Large intestine (tissue), 3 donors: ENCODE measurements at regions not wholly inside any gene's neighbourhood (a gene's known extent, or its start where the extent isn't known, plus 50 kb on each side); places are given as distances from the start of the nearest gene placed in this dataset.

Source experiments
- DNase-seq, 2 donors: peaks; one replicate each; pipeline versions ENCODE4 v3.0.0 to v3.0.0-alpha.2; 2013
- H3K27ac ChIP-seq: one replicate; pipeline ENCODE4 v1.5.1; 2013; ENCODE audit warnings: low read length
- H3K27me3 ChIP-seq: 2 replicates; pipeline ENCODE4 v1.6.1; 2013; ENCODE audit warnings: low read length; ENCODE audit not compliant: control insufficient read depth, insufficient read depth
- H3K36me3 ChIP-seq: 2 replicates; pipeline ENCODE4 v1.6.1; 2013; ENCODE audit warnings: low read length; ENCODE audit not compliant: control insufficient read depth, insufficient read depth
- H3K4me1 ChIP-seq: one replicate; pipeline ENCODE4 v1.6.1; 2013; ENCODE audit warnings: low read length; ENCODE audit not compliant: control insufficient read depth, insufficient read depth
- H3K4me3 ChIP-seq: one replicate; pipeline ENCODE4 v1.5.1; 2013; ENCODE audit warnings: low read length
- H3K9me3 ChIP-seq: one replicate; pipeline ENCODE4 v1.6.1; 2013; ENCODE audit warnings: mild to moderate bottlenecking, low read depth, low read length, moderate library complexity; ENCODE audit not compliant: control insufficient read depth
- WGBS: methylation state at CpG from one replicate; pipeline ENCODE4 v1.1.5; 2013; ENCODE audit warnings: low lambda C conversion rate; ENCODE audit not compliant: insufficient coverage; 5-methylcytosine and 5-hydroxymethylcytosine counted together

DNA sequence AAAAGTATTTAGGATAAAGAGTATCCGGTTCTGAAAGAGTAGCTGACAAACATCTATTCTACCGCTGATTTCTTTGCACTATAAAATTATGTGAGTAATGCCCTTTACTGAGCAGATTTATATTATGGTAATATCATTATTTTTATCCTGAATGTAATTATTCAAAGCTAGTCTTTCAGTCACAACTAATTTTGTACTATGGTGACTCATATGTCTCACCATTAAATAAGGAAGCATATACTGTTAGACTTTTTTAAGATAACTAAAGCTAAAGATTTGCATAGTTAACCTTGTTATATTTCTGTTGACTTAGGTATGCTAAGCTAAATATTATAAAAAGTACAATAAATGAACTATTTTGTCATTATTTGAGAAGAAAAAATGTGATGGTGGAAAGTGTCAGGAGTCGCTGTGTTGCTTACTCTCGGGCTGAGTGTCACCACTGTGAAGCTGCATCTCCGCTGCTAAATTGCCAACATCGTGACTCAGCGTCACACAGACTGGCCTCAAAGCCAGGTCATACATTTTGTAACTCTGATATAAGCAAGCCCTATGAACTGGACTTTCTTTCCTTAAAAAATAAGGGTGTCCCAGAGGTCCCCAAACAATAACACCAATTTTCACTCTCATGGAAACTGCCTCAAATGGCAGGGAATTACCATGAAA, 69.1 kb upstream of the SSTR1 start:
- DNase-seq: no peak
- Histone ChIP-seq H3K27ac (no peak overlapping the region), H3K9me3 (no peaks in the 10 kb centered on the region), H3K36me3 (no peaks in the 10 kb centered on the region), H3K27me3 (no peaks in the 10 kb centered on the region), H3K4me3 (no peak overlapping the region), H3K4me1 (no peaks in the 10 kb centered on the region)
- WGBS: 60% methylated on average over 1 of the region's 7 CpGs

- Histone ChIP-seq H3K27me3 (no peaks in the 10 kb centered on the region), H3K4me1 (no peaks in the 10 kb centered on the region), H3K4me3 (no peak overlapping the region), H3K9me3 (no peaks in the 10 kb centered on the region), H3K36me3 (no peaks in the 10 kb centered on the region), H3K27ac (no peak overlapping the region)
- DNase-seq: no peak
- WGBS: no CpG with 5 or more reads among the region's 2 CpGs
These were observed 67.8 kb upstream of the SSTR1 start for GRCh38 chr14:38139926-38140325.

GRCh38 chr14:38143170-38143569, 64.5 kb upstream of the SSTR1 start:
- no peaks in the 10 kb centered on the region for H3K36me3 ChIP-seq
- no peaks in the 10 kb centered on the region for H3K9me3 ChIP-seq
- no peaks in the 10 kb centered on the region for H3K27me3 ChIP-seq
- H3K4me3 ChIP-seq: no peak overlapping the region
- H3K27ac ChIP-seq: no peak overlapping the region
- no peak for DNase-seq
- WGBS: 83% methylated on average over 1 of the region's 4 CpGs
- no peaks in the 10 kb centered on the region for H3K4me1 ChIP-seq

DNA sequence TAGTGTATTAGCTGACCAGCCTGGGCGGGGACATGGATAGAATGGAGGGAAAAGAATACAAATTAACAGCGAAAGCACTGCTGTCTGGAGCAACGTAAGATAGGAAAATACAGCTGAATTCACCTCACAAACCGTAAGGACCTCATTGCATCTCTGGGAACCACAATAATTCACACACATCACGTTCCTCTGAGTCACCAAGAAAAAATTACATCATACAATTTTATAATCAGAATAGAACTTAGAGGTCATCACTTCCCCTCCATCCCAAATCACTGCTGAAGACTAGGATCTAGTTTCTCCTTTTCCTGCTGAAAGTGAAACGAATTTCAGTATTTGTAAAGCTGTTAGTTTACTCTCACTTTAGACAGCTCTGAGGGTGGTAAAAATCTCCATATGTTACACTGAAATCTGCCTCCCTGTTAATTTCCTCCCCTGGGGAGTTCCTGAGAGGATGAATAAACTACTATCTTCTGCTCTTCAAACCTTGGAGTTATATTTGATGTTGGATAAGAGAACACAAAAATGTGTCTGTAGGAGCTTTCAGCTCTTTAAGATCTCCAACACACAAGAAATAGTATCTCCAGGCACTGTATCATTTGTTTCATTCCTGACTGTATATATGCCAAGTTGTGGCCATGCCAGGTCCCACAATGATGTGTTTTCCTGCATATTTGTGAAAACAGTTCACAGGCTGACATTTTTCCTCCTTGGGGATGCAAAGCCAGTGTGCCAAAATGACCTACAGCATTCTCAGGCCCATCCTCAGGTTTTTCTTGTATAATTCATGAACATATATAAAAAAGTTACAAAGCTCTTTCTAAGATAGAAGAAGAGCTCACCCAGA, 63.8 kb upstream of the SSTR1 start:
- no peak overlapping the region for H3K27ac ChIP-seq
- H3K4me3 ChIP-seq: no peak overlapping the region
- DNase-seq: no peak
- 60% methylated on average over 1 of the region's 6 CpGs for WGBS
- H3K9me3 ChIP-seq: no peaks in the 10 kb centered on the region
- H3K36me3 ChIP-seq: no peaks in the 10 kb centered on the region
- no peaks in the 10 kb centered on the region for H3K4me1 ChIP-seq
- no peaks in the 10 kb centered on the region for H3K27me3 ChIP-seq

DNA sequence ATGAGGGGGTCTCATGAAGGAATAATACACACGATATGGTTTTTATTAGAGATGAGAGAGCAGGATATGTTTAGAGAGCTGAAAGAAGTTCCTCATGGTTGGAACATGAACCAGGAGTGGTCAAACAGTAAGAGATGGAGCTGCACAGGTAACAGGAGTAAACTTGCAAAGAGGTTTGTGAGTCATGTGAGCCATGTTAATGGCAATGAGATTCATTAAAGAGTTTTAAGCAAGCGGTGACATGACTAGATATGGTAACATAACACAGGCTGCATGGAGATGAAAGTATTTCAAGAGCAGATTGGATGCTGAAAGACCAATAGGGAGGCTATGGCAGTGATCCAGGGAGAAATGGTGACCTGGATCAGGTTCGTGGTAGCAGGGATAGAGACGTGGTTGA, 62.6 kb upstream of the SSTR1 start:
- H3K4me3 ChIP-seq: no peak overlapping the region
- WGBS: 83% methylated on average over 1 of the region's 4 CpGs
- H3K9me3 ChIP-seq: no peaks in the 10 kb centered on the region
- H3K36me3 ChIP-seq: no peaks in the 10 kb centered on the region
- no peaks in the 10 kb centered on the region for H3K27me3 ChIP-seq
- DNase-seq: no peak
- no peaks in the 10 kb centered on the region for H3K4me1 ChIP-seq
- H3K27ac ChIP-seq: no peak overlapping the region

- 70% methylated on average over 2 of the region's 3 CpGs for WGBS
- H3K9me3 ChIP-seq: no peaks in the 10 kb centered on the region
- no peaks in the 10 kb centered on the region for H3K27me3 ChIP-seq
- DNase-seq: no peak
- H3K4me1 ChIP-seq: no peaks in the 10 kb centered on the region
- H3K27ac ChIP-seq: no peak overlapping the region
- H3K4me3 ChIP-seq: no peak overlapping the region
- no peaks in the 10 kb centered on the region for H3K36me3 ChIP-seq
These were observed 57.6 kb upstream of the SSTR1 start for GRCh38 chr14:38150075-38150474.
